ENCODE measurements at regions not wholly inside any gene's neighbourhood (a gene's known extent, or its start where the extent isn't known, plus 50 kb on each side); places are given as distances from the start of the nearest gene placed in this dataset.

DNA sequence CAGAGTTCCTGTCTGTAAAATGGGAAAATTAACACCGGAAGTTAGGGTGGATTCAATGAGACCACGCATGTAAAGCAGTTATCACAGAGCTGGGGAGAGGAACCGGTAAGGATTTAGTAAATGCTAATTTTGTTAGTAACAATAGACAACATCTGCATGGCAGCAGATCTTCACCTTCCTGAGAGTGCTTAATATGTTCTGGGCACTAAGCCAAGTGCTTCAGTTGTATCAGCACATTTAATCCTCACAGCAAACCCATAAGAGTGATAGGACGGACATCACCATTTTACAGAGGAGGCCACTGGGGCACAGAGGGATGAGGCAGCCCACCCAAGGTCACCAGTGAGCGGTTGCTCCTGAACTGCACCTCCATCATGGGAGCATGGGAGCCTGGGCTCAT, 189.4 kb downstream of the WNT5A start:
- H3K27ac ChIP-seq (ENCODE audit: control insufficient read depth, insufficient read depth), result no peak overlapping the region
- no peak for ATAC-seq
- no TSS peak for BruUV-seq (replicated peaks)
- H3K4me2 ChIP-seq (ENCODE audit: control insufficient read depth, insufficient read depth), result no peak overlapping the region
- no peak overlapping the region for H3K9ac ChIP-seq (ENCODE audit: control insufficient read depth, insufficient read depth, low read length)
- H3K4me1 ChIP-seq (ENCODE audit: control insufficient read depth, insufficient read depth, low read length), result no peaks in the 10 kb centered on the region
- 49% methylated on average over 5 of the region's 5 CpGs for WGBS (ENCODE audit: insufficient coverage, insufficient replicate concordance, low lambda C conversion rate, missing lambda C conversion rate)
- H3K79me2 ChIP-seq (ENCODE audit: control insufficient read depth, insufficient read depth, low read length), result no peaks in the 10 kb centered on the region
- TF ChIP-seq NFYA (IDR thresholded peaks at IDR 0.05; ENCODE audit: borderline replicate concordance, low read depth, low read length), result no peak
- TF ChIP-seq ZBED1 (IDR thresholded peaks at IDR 0.05; ENCODE audit: borderline replicate concordance), result no peak
- no peak for TF ChIP-seq LARP7 (IDR thresholded peaks at IDR 0.05)
- TF ChIP-seq, protein P1, sequence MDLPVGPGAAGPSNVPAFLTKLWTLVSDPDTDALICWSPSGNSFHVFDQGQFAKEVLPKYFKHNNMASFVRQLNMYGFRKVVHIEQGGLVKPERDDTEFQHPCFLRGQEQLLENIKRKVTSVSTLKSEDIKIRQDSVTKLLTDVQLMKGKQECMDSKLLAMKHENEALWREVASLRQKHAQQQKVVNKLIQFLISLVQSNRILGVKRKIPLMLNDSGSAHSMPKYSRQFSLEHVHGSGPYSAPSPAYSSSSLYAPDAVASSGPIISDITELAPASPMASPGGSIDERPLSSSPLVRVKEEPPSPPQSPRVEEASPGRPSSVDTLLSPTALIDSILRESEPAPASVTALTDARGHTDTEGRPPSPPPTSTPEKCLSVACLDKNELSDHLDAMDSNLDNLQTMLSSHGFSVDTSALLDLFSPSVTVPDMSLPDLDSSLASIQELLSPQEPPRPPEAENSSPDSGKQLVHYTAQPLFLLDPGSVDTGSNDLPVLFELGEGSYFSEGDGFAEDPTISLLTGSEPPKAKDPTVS (IDR thresholded peaks at IDR 0.05; ENCODE audit: low read depth, low read length), result no peak
- TF ChIP-seq FOS (IDR thresholded peaks at IDR 0.05; ENCODE audit: borderline replicate concordance, extremely low read depth, insufficient read length), result no peak
- no peak for TF ChIP-seq FOXM1 (IDR thresholded peaks at IDR 0.05; ENCODE audit: low read depth, low read length)
- TF ChIP-seq PAX8 (IDR thresholded peaks at IDR 0.05), result no peak
- TF ChIP-seq, protein P2, sequence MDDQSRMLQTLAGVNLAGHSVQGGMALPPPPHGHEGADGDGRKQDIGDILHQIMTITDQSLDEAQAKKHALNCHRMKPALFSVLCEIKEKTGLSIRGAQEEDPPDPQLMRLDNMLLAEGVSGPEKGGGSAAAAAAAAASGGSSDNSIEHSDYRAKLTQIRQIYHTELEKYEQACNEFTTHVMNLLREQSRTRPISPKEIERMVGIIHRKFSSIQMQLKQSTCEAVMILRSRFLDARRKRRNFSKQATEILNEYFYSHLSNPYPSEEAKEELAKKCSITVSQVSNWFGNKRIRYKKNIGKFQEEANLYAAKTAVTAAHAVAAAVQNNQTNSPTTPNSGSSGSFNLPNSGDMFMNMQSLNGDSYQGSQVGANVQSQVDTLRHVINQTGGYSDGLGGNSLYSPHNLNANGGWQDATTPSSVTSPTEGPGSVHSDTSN (IDR thresholded peaks at IDR 0.05; ENCODE audit: insufficient replicate concordance, low read depth, low read length), result no peak
- TF ChIP-seq, protein P3, sequence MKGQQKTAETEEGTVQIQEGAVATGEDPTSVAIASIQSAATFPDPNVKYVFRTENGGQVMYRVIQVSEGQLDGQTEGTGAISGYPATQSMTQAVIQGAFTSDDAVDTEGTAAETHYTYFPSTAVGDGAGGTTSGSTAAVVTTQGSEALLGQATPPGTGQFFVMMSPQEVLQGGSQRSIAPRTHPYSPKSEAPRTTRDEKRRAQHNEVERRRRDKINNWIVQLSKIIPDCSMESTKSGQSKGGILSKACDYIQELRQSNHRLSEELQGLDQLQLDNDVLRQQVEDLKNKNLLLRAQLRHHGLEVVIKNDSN (IDR thresholded peaks at IDR 0.05; ENCODE audit: borderline replicate concordance, extremely low read length, insufficient read depth, low read depth, low read length), result no peak
- TF ChIP-seq NRF1 (conservative IDR thresholded peaks at IDR 0.05; ENCODE audit: low read depth, low read length), result no peak
- no peak overlapping the region for H2AFZ ChIP-seq (ENCODE audit: control insufficient read depth, low read depth, low read length)
- no peaks in the 10 kb centered on the region for H3K36me3 ChIP-seq (ENCODE audit: control insufficient read depth in 2 of 2, insufficient read depth in 2 of 2, low read length in 1 of 2)
- H3K4me3 ChIP-seq, result no peak overlapping the region
- no peaks in the 10 kb centered on the region for H3K9me3 ChIP-seq (replicated peaks; ENCODE audit: control insufficient read depth, insufficient read depth, low read length)
- SMC1A ChIA-PET (ENCODE audit: uncharacterized antibody, unreplicated experiment), result no interaction called here
- H4K20me1 ChIP-seq (ENCODE audit: control insufficient read depth, insufficient read depth), result no peaks in the 10 kb centered on the region
- in situ Hi-C loops (cut with MboI), result no loop called here
- intact Hi-C loops (cut with micrococcal nuclease; ENCODE audit: unreplicated experiment), result no loop called here
- no peak for FAIRE-seq
- DNase-seq (ENCODE audit: low read depth, low spot score), result no peak
- no peaks in the 10 kb centered on the region; a peak in 1 of 4 replicates for H3K27me3 ChIP-seq (replicated peaks in 1 of 2; ENCODE audit: control insufficient read depth in 2 of 2, insufficient read depth in 2 of 2, low read length in 1 of 2)
- RAD21 ChIA-PET (ENCODE audit: unreplicated experiment), result no interaction called here
- CTCF ChIA-PET, result no interaction called here
- POLR2A ChIA-PET, result no interaction called here

All from GM12878 (cell line).